Natural killer cell (primary cell): ENCODE measurements at regions not wholly inside any gene's neighbourhood (a gene's known extent, or its start where the extent isn't known, plus 50 kb on each side); places are given as distances from the start of the nearest gene placed in this dataset.

Source experiments
- ATAC-seq, 3 donors: fragments of 150-1000 bp in 2 of 3; fragments of 200-7000 bp in 1 of 3; cut with Tn5 transposase; 1 replicate in 1 of 3; 2 replicates in 2 of 3; pipeline ENCODE4 v1.10.0; 2021; ENCODE audit warnings: mild to moderate bottlenecking in 2 of 3, moderate library complexity in 2 of 3
- DNase-seq, 2 donors: peaks; one replicate each; pipeline versions ENCODE4 v3.0.0 to v3.0.0-alpha.2; 2013 to 2021; ENCODE audit warnings: mixed read lengths in 1 of 2
- H3K27ac ChIP-seq: one replicate; pipeline ENCODE4 v1.5.1; 2013; ENCODE audit warnings: mild to moderate bottlenecking, low read length
- H3K27me3 ChIP-seq: one replicate; pipeline ENCODE4 v1.6.1; 2013; ENCODE audit warnings: low read length; ENCODE audit not compliant: control insufficient read depth, insufficient read depth
- H3K36me3 ChIP-seq: one replicate; pipeline ENCODE4 v1.6.1; 2013; ENCODE audit warnings: low read length; ENCODE audit not compliant: control insufficient read depth, insufficient read depth
- H3K4me1 ChIP-seq: one replicate; pipeline ENCODE4 v1.6.1; 2013; ENCODE audit warnings: low read length; ENCODE audit not compliant: control insufficient read depth, insufficient read depth
- H3K4me3 ChIP-seq: one replicate; pipeline ENCODE4 v1.5.1; 2013; ENCODE audit warnings: low read length
- H3K9me3 ChIP-seq: one replicate; pipeline ENCODE4 v1.6.1; 2013; ENCODE audit warnings: low read length; ENCODE audit not compliant: control insufficient read depth, insufficient read depth
- H3K27ac Mint-ChIP-seq, 2 donors: one replicate each; pipeline ENCODE4 v1.8.0; 2022; ENCODE audit warnings: mild to moderate bottlenecking in 2 of 2, mixed read lengths in 2 of 2, moderate library complexity in 1 of 2
- H3K27me3 Mint-ChIP-seq, 2 donors: one replicate each; pipeline ENCODE4 v1.8.0; 2022; ENCODE audit warnings: low read depth in 2 of 2, mixed read lengths in 2 of 2
- H3K36me3 Mint-ChIP-seq: one replicate; pipeline ENCODE4 v1.8.0; 2022; ENCODE audit warnings: mixed read lengths
- H3K4me1 Mint-ChIP-seq, 2 donors: one replicate each; pipeline ENCODE4 v1.8.0; 2022; ENCODE audit warnings: mixed read lengths in 2 of 2
- H3K4me3 Mint-ChIP-seq: one replicate; pipeline ENCODE4 v1.8.0; 2022; ENCODE audit warnings: mild to moderate bottlenecking, moderate library complexity, mixed read lengths
- H3K9me3 Mint-ChIP-seq, 2 donors: one replicate each; pipeline ENCODE4 v1.8.0; 2022; ENCODE audit warnings: mixed read lengths in 2 of 2
- CTCF ChIP-seq: fragments of 200-600 bp; IDR thresholded peaks from one replicate; pipeline ENCODE4 v1.8.0; 2022; ENCODE audit warnings: antibody characterized with exemption
- WGBS: methylation state at CpG from one replicate; pipeline ENCODE4 v1.1.7; 2013; ENCODE audit warnings: missing lambda C conversion rate; ENCODE audit not compliant: insufficient coverage; 5-methylcytosine and 5-hydroxymethylcytosine counted together
- intact Hi-C: fragments of 100-400 bp; cut with micrococcal nuclease; formaldehyde crosslinking; loops from one replicate; pipeline ENCODE4 v1.14.2; 2022

DNA sequence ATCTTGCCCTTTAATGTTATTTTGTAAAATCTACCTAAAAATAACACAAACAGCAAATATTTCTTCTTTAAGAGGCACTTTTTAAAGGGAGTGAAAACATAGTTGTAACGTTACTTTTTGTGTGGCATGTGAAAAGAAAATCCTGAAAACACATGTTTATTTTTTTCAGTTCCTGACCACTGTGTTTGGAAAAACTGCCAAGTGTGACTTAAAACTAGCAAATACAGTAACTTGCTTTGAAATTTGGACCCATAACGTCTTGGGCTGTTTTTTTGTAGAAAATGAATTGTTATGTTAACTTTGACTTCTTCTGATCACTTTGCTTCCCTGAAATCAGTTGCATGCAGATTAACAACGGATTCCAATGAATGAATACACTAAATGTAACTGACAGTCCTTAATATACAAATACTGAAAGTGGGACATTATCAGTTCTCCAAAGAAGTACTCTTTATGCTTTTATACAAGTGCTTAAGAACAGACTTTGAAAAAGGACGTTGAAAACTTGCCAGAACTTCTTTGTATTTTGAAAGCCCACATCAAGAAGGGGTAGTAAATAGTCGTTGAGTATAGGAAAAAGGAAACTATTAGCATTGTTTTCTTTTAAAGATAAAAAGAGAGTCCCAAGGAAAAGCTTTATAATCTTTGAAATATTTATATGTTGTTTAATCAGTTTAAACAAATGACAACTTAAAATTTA lies 96.1 kb upstream of the ZEB2 start:
- Histone ChIP-seq H3K9me3 (peaks cover 3% of the 10 kb centered on the region), H3K27me3 (no peaks in the 10 kb centered on the region), H3K36me3 (no peaks in the 10 kb centered on the region), H3K27ac (no peak overlapping the region), H3K4me3 (no peak overlapping the region), H3K4me1 (no peaks in the 10 kb centered on the region)
- Mint-ChIP-seq H3K4me1 (peaks cover 5 to 15% of the 10 kb centered on the region in 2 donors), H3K9me3 (peaks cover 0 to 3% of the 10 kb centered on the region in 2 donors), H3K36me3 (no peaks in the 10 kb centered on the region), H3K27me3 (no peaks in the 10 kb centered on the region), H3K27ac (no peak overlapping the region), H3K4me3 (no peak overlapping the region)
- intact Hi-C loops = no loop called here
- no peak for DNase-seq
- ATAC-seq = no peak
- TF ChIP-seq CTCF = no peak
- WGBS = 49% methylated on average over 4 of the region's 5 CpGs

- H3K27me3 Mint-ChIP-seq = no peaks in the 10 kb centered on the region
- no peak for TF ChIP-seq CTCF
- Histone ChIP-seq H3K36me3 (no peaks in the 10 kb centered on the region), H3K27ac (no peak overlapping the region), H3K4me1 (peaks cover 7% of the 10 kb centered on the region), H3K4me3 (no peak overlapping the region), H3K27me3 (no peaks in the 10 kb centered on the region), H3K9me3 (no peaks in the 10 kb centered on the region)
- peaks cover 10 to 23% of the 10 kb centered on the region in 2 donors for H3K4me1 Mint-ChIP-seq
- DNase-seq (no peak), ATAC-seq (no peak)
- peak overlapping the region in 1 of 2 donors; percentile 27 for H3K27ac Mint-ChIP-seq
- WGBS = 79% methylated on average over 3 of the region's 7 CpGs
- H3K36me3 Mint-ChIP-seq = no peaks in the 10 kb centered on the region
- no peak overlapping the region for H3K4me3 Mint-ChIP-seq
- intact Hi-C loops = no loop called here
- H3K9me3 Mint-ChIP-seq = no peaks in the 10 kb centered on the region
Observed at GRCh38 chr2:144607891-144608521, 88.1 kb upstream of the ZEB2 start.

DNA sequence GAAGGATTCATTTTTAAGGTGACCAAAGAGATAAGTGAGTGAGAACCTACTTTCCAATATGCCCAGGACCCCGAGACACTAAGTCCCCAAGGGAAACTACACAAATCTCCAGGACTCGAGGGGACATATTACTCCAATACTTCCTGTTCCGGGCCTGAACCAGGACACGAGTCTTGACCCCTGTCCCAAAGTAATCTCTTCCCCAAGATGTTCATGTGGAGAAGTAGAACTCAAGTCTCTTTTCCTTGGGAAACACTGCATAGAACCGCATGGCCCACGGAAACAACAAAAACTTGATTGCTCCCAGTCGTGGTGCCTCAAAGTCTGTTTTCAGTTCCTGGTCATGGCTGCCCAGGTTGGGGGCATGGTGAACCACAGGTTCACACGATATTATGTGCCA lies 87.2 kb upstream of the ZEB2 start:
- Histone ChIP-seq H3K4me3 (no peak overlapping the region), H3K36me3 (no peaks in the 10 kb centered on the region), H3K27me3 (no peaks in the 10 kb centered on the region), H3K4me1 (peaks cover 7% of the 10 kb centered on the region), H3K27ac (peak overlapping the region; percentile 15), H3K9me3 (no peaks in the 10 kb centered on the region)
- Mint-ChIP-seq H3K27me3 (no peaks in the 10 kb centered on the region), H3K4me3 (no peak overlapping the region), H3K4me1 (peaks cover 10 to 23% of the 10 kb centered on the region in 2 donors), H3K36me3 (no peaks in the 10 kb centered on the region), H3K27ac (peak overlapping the region in 1 of 2 donors; percentile 27), H3K9me3 (no peaks in the 10 kb centered on the region)
- no peak for ATAC-seq
- no peak for TF ChIP-seq CTCF
- DNase-seq = no peak
- intact Hi-C loops = no loop called here
- WGBS = 89% methylated on average over 8 of the region's 8 CpGs
